Chondrocyte (in vitro differentiated cells): ENCODE measurements at regions not wholly inside any gene's neighbourhood (a gene's known extent, or its start where the extent isn't known, plus 50 kb on each side); places are given as distances from the start of the nearest gene placed in this dataset.
"Not testable (repeated sequence)": the region's sequence is repeated elsewhere in the genome, so short reads cannot be mapped to it uniquely, and the experiment has no call there.

Experiments
- DNase-seq: peaks from one replicate; pipeline ENCODE4 v3.0.0; 2021; ENCODE audit warnings: mixed read lengths, low spot score
- H3K27ac Mint-ChIP-seq: one replicate; pipeline ENCODE4 v1.8.0; 2021; ENCODE audit warnings: mild to moderate bottlenecking, moderate library complexity, mixed read lengths; ENCODE audit not compliant: unreplicated experiment
- H3K27me3 Mint-ChIP-seq: 2 replicates; pipeline ENCODE4 v1.8.0; 2021; ENCODE audit warnings: low read depth, mixed read lengths
- H3K36me3 Mint-ChIP-seq: 2 replicates; pipeline ENCODE4 v1.8.0; 2021; ENCODE audit warnings: low read depth, mixed read lengths
- H3K4me1 Mint-ChIP-seq: 2 replicates; pipeline ENCODE4 v1.8.0; 2021; ENCODE audit warnings: low read depth, mild to moderate bottlenecking, mixed read lengths
- H3K4me3 Mint-ChIP-seq: one replicate; pipeline ENCODE4 v1.8.0; 2021; ENCODE audit warnings: mild to moderate bottlenecking, moderate library complexity, mixed read lengths; ENCODE audit not compliant: unreplicated experiment
- H3K9me3 Mint-ChIP-seq: 2 replicates; pipeline ENCODE4 v1.8.0; 2021; ENCODE audit warnings: low read depth, mixed read lengths
- CTCF ChIP-seq: fragments of 200-600 bp; sonication (generic); IDR thresholded peaks from 2 replicates; pipeline ENCODE4 v1.5.0; 2021; ENCODE audit warnings: antibody characterized with exemption, mild to moderate bottlenecking, moderate library complexity

- no peaks in the 10 kb centered on the region for H3K9me3 Mint-ChIP-seq
- H3K27ac Mint-ChIP-seq = no peak overlapping the region
- DNase-seq = no peak
- H3K4me1 Mint-ChIP-seq = no peaks in the 10 kb centered on the region
- TF ChIP-seq CTCF = no peak
- peaks cover 3% of the 10 kb centered on the region for H3K27me3 Mint-ChIP-seq
- H3K36me3 Mint-ChIP-seq = no peaks in the 10 kb centered on the region
- no peak overlapping the region for H3K4me3 Mint-ChIP-seq
These were observed 388.3 kb downstream of the KIF20B start for GRCh38 chr10:90089719-90090118.

GRCh38 chr10:90096196-90096595, 394.8 kb downstream of the KIF20B start:
- Mint-ChIP-seq H3K4me3 (no peak overlapping the region), H3K9me3 (no peaks in the 10 kb centered on the region), H3K27ac (no peak overlapping the region), H3K36me3 (no peaks in the 10 kb centered on the region), H3K4me1 (no peaks in the 10 kb centered on the region), H3K27me3 (peaks cover 6% of the 10 kb centered on the region)
- TF ChIP-seq CTCF = no peak
- DNase-seq = no peak

- not testable (repeated sequence) for H3K4me1 Mint-ChIP-seq, H3K4me3 Mint-ChIP-seq, DNase-seq, H3K27ac Mint-ChIP-seq, H3K36me3 Mint-ChIP-seq, H3K9me3 Mint-ChIP-seq, H3K27me3 Mint-ChIP-seq
These were observed 406.2 kb downstream of the KIF20B start for GRCh38 chr10:90107581-90107980.

GRCh38 chr10:90111671-90112070, 410.3 kb downstream of the KIF20B start:
- peaks cover 9% of the 10 kb centered on the region for H3K27me3 Mint-ChIP-seq
- peaks cover 10% of the 10 kb centered on the region for H3K9me3 Mint-ChIP-seq
- H3K4me1 Mint-ChIP-seq = no peaks in the 10 kb centered on the region
- H3K36me3 Mint-ChIP-seq = no peaks in the 10 kb centered on the region
- no peak for TF ChIP-seq CTCF
- no peak overlapping the region for H3K4me3 Mint-ChIP-seq
- no peak overlapping the region for H3K27ac Mint-ChIP-seq
- no peak for DNase-seq

- DNase-seq = no peak
- no peaks in the 10 kb centered on the region for H3K4me1 Mint-ChIP-seq
- H3K9me3 Mint-ChIP-seq = peaks cover 16% of the 10 kb centered on the region
- peaks cover 9% of the 10 kb centered on the region for H3K27me3 Mint-ChIP-seq
- TF ChIP-seq CTCF = no peak
- no peaks in the 10 kb centered on the region for H3K36me3 Mint-ChIP-seq
- no peak overlapping the region for H3K27ac Mint-ChIP-seq
- H3K4me3 Mint-ChIP-seq = no peak overlapping the region
These were observed 411.3 kb downstream of the KIF20B start for GRCh38 chr10:90112681-90113080.

GRCh38 chr10:90118567-90118966, 417.2 kb downstream of the KIF20B start:
- H3K36me3 Mint-ChIP-seq, DNase-seq, H3K27ac Mint-ChIP-seq, H3K4me1 Mint-ChIP-seq, H3K27me3 Mint-ChIP-seq, H3K4me3 Mint-ChIP-seq: not testable (repeated sequence)
- peaks cover 24% of the 10 kb centered on the region for H3K9me3 Mint-ChIP-seq

GRCh38 chr10:90119631-90120280, 418.4 kb downstream of the KIF20B start:
- H3K4me3 Mint-ChIP-seq, H3K36me3 Mint-ChIP-seq, DNase-seq, H3K27ac Mint-ChIP-seq, H3K4me1 Mint-ChIP-seq, H3K27me3 Mint-ChIP-seq: not testable (repeated sequence)
- H3K9me3 Mint-ChIP-seq = peaks cover 18% of the 10 kb centered on the region
